ENCODE measurements at regions not wholly inside any gene's neighbourhood (a gene's known extent, or its start where the extent isn't known, plus 50 kb on each side); places are given as distances from the start of the nearest gene placed in this dataset.

DNA sequence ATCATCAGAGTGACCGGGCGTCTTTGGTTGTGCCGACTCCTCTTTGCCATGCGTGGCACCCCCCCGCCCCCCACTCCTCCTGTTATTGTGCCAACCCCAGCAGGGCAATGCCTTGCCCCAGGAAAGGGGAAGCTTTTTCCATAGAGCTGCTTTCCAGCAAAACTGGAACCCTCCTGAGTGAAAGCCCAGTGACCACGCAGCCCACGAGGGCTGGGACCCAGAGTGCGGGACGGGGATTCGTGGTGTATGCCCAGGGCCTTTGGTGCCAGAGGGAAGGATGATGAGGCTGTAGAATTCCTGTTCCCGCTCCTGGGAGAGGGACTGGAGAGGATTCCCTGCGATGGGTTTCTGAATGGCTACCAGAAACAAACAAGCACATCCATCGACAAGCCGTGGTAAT, 116.8 kb upstream of the BACH2 start:
- peaks cover 6% of the 10 kb centered on the region for H3K4me1 Mint-ChIP-seq (ENCODE audit: low read depth, unreplicated experiment)
- H3K4me3 Mint-ChIP-seq (ENCODE audit: unreplicated experiment): no peak overlapping the region
- H3K27me3 Mint-ChIP-seq (ENCODE audit: insufficient read depth, unreplicated experiment): peaks cover 3% of the 10 kb centered on the region
- CTCF ChIA-PET: no interaction called here
- H3K36me3 Mint-ChIP-seq (ENCODE audit: insufficient read depth, unreplicated experiment): no peaks in the 10 kb centered on the region
- no TSS peak for BruUV-seq (replicated peaks)
- no peak for TF ChIP-seq CTCF (IDR thresholded peaks at IDR 0.05; ENCODE audit: insufficient read depth in 1 of 2, low read depth in 1 of 2, low read length in 1 of 2, severe bottlenecking in 1 of 2, unreplicated experiment in 1 of 2)
- H3K27ac Mint-ChIP-seq (ENCODE audit: unreplicated experiment): no peak overlapping the region
- H3K4me1 ChIP-seq: no peaks in the 10 kb centered on the region
- no peaks in the 10 kb centered on the region for H3K27me3 ChIP-seq (replicated peaks; ENCODE audit: control insufficient read depth, insufficient read depth, low read length)
- H3K36me3 ChIP-seq (ENCODE audit: control insufficient read depth, insufficient read depth, low read length): no peaks in the 10 kb centered on the region
- POLR2A ChIA-PET: no interaction called here
- no peak for DNase-seq
- intact Hi-C loops (cut with micrococcal nuclease; ENCODE audit: unreplicated experiment): no loop called here
- no peak overlapping the region for H3K4me3 ChIP-seq (ENCODE audit: low read depth, low read length)
- H3K9me3 ChIP-seq: no peaks in the 10 kb centered on the region
- no peaks in the 10 kb centered on the region for H3K9me3 Mint-ChIP-seq (ENCODE audit: unreplicated experiment)

DNA sequence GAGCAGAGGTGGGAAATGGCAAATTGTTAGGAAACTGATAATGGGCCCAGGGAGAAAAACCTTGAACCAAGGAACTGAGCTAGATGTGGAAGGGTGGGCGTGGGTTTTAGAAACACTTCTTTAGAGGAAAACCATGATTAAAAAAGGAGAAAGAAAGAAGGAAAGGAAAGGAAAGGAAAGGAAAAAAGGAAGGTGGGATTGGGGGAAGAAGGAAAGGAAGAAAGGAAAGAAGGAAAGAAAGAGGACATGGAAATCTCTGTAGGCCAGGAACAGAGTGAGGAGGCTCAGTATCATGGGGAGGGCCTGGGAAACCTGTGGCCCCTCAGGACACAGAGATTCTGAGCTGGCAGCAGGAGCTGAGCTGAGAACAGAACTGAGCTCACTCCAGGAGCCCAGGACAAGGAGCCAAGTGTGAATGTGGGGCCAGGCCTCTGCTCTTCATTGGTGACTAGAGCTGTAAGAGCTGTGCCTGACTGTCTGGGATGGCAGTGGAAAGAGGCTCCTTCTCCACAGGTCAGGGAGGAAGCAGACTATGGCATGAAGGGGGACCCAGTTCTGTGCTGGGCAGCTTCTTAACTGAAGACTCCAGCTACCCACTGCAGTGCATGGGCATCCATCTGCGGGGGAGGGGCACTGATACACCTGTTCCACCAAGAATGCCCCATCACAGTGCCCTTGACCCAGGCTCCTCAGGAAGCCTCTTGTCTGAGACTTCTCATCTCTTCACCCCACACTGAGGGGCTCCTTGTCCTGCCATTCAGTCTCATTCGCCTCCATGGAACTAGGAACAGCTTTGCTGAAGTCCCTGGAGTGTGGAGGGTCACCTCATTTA, 116.1 kb upstream of the BACH2 start:
- intact Hi-C loops (cut with micrococcal nuclease; ENCODE audit: unreplicated experiment): no loop called here
- BruUV-seq (replicated peaks): no TSS peak
- Histone ChIP-seq H3K9me3 (no peaks in the 10 kb centered on the region), H3K36me3 (ENCODE audit: control insufficient read depth, insufficient read depth, low read length) (no peaks in the 10 kb centered on the region), H3K4me1 (no peaks in the 10 kb centered on the region), H3K27me3 (replicated peaks; ENCODE audit: control insufficient read depth, insufficient read depth, low read length) (no peaks in the 10 kb centered on the region), H3K4me3 (ENCODE audit: low read depth, low read length) (no peak overlapping the region)
- no peaks in the 10 kb centered on the region for H3K36me3 Mint-ChIP-seq (ENCODE audit: insufficient read depth, unreplicated experiment)
- POLR2A ChIA-PET: no interaction called here
- no peaks in the 10 kb centered on the region for H3K9me3 Mint-ChIP-seq (ENCODE audit: unreplicated experiment)
- CTCF ChIA-PET: no interaction called here
- peaks cover 6% of the 10 kb centered on the region for H3K4me1 Mint-ChIP-seq (ENCODE audit: low read depth, unreplicated experiment)
- no peak overlapping the region for H3K4me3 Mint-ChIP-seq (ENCODE audit: unreplicated experiment)
- TF ChIP-seq CTCF (IDR thresholded peaks at IDR 0.05; ENCODE audit: insufficient read depth in 1 of 2, low read depth in 1 of 2, low read length in 1 of 2, severe bottlenecking in 1 of 2, unreplicated experiment in 1 of 2): no peak
- no peak overlapping the region for H3K27ac Mint-ChIP-seq (ENCODE audit: unreplicated experiment)
- peaks cover 3% of the 10 kb centered on the region for H3K27me3 Mint-ChIP-seq (ENCODE audit: insufficient read depth, unreplicated experiment)
- no peak for DNase-seq

DNA sequence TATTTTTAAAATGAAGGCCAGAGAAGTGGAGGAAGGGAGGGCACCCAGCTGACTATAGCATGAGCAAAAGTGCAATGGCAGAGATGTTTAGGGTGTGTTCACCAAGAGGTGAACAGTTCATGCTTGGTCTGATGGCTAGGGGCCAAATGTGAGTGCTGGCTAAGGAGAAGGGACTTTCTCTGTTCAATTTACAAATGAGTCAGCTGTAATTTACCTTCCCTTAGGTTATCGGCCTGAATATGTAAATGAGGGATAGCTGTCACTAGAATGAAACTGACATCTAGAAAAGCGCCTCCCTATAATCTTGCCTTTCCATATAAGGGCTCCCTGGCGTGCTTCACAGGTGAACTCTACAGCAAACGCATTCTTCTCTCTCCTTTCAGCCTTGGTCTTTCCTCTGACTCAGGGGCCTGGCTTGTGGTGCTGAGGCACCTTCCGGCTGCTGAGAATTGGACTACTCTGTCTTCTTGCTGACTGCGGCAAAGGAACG, 114.7 kb upstream of the BACH2 start:
- DNase-seq: no peak

More for the DNA sequence above, 114.7 kb upstream of the BACH2 start:
- Histone ChIP-seq H3K36me3 (ENCODE audit: control insufficient read depth, insufficient read depth, low read length) (no peaks in the 10 kb centered on the region), H3K9me3 (no peaks in the 10 kb centered on the region), H3K4me3 (ENCODE audit: low read depth, low read length) (no peak overlapping the region), H3K4me1 (no peaks in the 10 kb centered on the region), H3K27me3 (replicated peaks; ENCODE audit: control insufficient read depth, insufficient read depth, low read length) (no peaks in the 10 kb centered on the region)
- Mint-ChIP-seq H3K9me3 (ENCODE audit: unreplicated experiment) (no peaks in the 10 kb centered on the region), H3K4me3 (ENCODE audit: unreplicated experiment) (no peak overlapping the region), H3K27ac (ENCODE audit: unreplicated experiment) (no peak overlapping the region), H3K4me1 (ENCODE audit: low read depth, unreplicated experiment) (peaks cover 8% of the 10 kb centered on the region), H3K27me3 (ENCODE audit: insufficient read depth, unreplicated experiment) (peaks cover 3% of the 10 kb centered on the region), H3K36me3 (ENCODE audit: insufficient read depth, unreplicated experiment) (no peaks in the 10 kb centered on the region)
- ChIA-PET CTCF (no interaction called here), POLR2A (no interaction called here)
- no peak for TF ChIP-seq CTCF (IDR thresholded peaks at IDR 0.05; ENCODE audit: insufficient read depth in 1 of 2, low read depth in 1 of 2, low read length in 1 of 2, severe bottlenecking in 1 of 2, unreplicated experiment in 1 of 2)
- BruUV-seq (replicated peaks): no TSS peak
- intact Hi-C loops (cut with micrococcal nuclease; ENCODE audit: unreplicated experiment): no loop called here

Measured in Caco-2 (cell line).